Astrocyte of the spinal cord (primary cell): ENCODE measurements at regions not wholly inside any gene's neighbourhood (a gene's known extent, or its start where the extent isn't known, plus 50 kb on each side); places are given as distances from the start of the nearest gene placed in this dataset.

Experiments used
- DNase-seq: peaks from one replicate; pipeline ENCODE4 v3.0.0; 2011; ENCODE audit warnings: low read depth, low spot score
- H3K4me3 ChIP-seq: 2 replicates; pipeline ENCODE4 v1.5.1; 2011; ENCODE audit warnings: low read depth, mild to moderate bottlenecking, low read length, moderate library complexity
- CTCF ChIP-seq: IDR thresholded peaks from 2 replicates; pipeline ENCODE4 v1.5.1; 2012; ENCODE audit warnings: low read depth, mild to moderate bottlenecking, low read length, inconsistent platforms
- in situ Hi-C: cut with HindIII; loops from 2 replicates; pipeline ENCODE4 v1.10.0; 2017; ENCODE audit warnings: low sequenced_read_pairs

DNA sequence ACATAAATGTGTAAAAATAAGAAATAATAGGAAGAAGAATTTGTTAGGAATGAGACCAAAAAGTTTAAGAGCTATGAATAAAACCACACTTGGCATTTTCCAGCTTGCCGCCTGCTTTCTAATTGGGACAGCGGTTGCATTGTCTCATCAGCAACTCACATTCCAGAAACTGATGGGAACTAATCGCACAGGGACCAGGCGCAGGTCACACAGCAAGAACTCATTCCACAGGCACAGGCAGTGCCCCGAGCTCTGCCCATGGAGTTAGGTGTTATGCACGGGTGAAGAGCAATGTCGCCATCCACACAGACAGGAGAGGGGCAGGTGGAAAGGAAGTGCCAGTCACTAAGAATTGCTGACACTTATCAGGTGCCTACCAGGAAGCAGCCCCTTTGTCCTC lies 279.9 kb downstream of the NSG2 start:
- in situ Hi-C loops, result no loop called here
- no peak for TF ChIP-seq CTCF
- no peak overlapping the region for H3K4me3 ChIP-seq
- no peak for DNase-seq

DNA sequence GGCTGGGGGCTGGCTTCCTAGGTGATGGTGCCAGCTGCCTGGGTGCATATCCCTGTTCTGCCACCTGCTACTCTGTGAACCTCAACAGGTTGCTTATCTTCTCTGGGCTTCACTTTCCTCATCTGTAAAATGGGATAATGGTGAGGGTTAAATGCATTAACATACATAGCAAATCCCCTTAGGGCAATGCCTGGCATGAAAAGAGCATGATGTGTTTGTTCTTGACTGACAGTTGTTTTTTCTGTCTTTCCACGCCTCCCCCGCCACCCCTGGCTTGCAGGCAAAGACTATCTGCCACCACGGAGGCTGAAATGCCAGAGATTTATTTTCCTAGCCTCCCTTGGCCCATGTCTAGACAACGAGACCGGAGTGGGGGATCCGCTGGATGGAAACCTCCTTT lies 280.5 kb downstream of the NSG2 start:
- no peak for TF ChIP-seq CTCF
- DNase-seq, result no peak
- in situ Hi-C loops, result no loop called here
- no peak overlapping the region for H3K4me3 ChIP-seq

GRCh38 chr5:174326372-174326771 lies 280.9 kb downstream of the NSG2 start:
- no peak for TF ChIP-seq CTCF
- no peak for DNase-seq
- in situ Hi-C loops, result no loop called here
- no peak overlapping the region for H3K4me3 ChIP-seq

DNA sequence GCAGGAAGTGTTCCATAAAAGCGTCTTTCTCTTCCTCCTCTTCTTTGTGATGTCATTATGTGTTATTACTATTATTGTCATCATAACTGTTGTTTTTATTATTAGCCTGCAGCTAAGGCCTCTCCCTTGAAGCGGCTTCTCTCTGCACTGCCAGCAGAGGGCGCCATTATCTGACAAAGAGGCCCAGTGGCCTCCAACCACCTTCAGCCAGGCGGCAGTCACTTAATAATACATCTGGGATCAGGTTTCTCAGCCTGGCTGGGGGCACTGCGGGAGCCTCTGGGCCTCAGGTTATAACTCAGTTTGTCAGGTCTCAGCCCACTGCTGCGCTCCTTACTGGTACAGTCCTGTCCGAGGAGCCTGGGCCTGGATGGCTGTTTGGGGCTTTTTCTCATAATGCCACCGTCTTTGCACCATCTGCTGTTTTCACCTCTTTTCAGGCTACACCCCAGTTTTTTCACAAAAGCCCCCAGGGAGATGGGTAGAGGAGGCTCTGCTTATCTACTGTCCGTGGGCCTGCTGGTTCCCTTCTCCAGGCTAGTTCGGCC lies 281.9 kb downstream of the NSG2 start:
- peak; percentile 65 for DNase-seq
- in situ Hi-C loops, result no loop called here
- peak; percentile 77 for TF ChIP-seq CTCF
- no peak overlapping the region for H3K4me3 ChIP-seq

GRCh38 chr5:174327896-174328295 lies 282.4 kb downstream of the NSG2 start:
- in situ Hi-C loops, result no loop called here
- TF ChIP-seq CTCF, result no peak
- DNase-seq, result no peak
- H3K4me3 ChIP-seq, result no peak overlapping the region

GRCh38 chr5:174328631-174329299 lies 283.3 kb downstream of the NSG2 start:
- H3K4me3 ChIP-seq, result no peak overlapping the region
- in situ Hi-C loops, result no loop called here
- no peak for TF ChIP-seq CTCF
- DNase-seq, result no peak

GRCh38 chr5:174329738-174330137 lies 284.2 kb downstream of the NSG2 start:
- no peak overlapping the region for H3K4me3 ChIP-seq
- DNase-seq, result peak; percentile 12
- in situ Hi-C loops, result no loop called here
- TF ChIP-seq CTCF, result no peak
